ENCODE measurements at regions not wholly inside any gene's neighbourhood (a gene's known extent, or its start where the extent isn't known, plus 50 kb on each side); places are given as distances from the start of the nearest gene placed in this dataset.
A peak's percentile ranks its signal among the peaks of the same experiment; 100 is the strongest.

DNA sequence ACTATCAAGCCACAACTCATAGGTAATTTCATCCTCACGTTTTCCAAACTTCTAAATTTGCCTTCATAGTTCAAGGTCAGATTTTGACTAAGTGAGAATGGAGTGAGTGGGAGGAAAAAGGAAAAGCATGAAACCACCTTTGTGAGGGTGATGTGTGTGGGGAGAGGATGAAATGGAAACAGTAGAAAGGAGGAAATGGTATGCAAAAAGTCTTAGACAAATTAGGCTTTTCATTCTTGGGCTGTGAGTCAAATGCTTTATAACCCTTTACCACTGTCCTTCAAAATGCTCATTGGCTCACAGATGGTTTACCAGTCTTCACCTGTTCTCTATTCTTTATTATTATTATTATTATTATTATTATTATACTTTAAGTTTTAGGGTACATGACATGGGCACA, 127.2 kb downstream of the RAP2A start:
- FAIRE-seq, result no peak
- no peak for DNase-seq (ENCODE audit: low spot score)

DNA sequence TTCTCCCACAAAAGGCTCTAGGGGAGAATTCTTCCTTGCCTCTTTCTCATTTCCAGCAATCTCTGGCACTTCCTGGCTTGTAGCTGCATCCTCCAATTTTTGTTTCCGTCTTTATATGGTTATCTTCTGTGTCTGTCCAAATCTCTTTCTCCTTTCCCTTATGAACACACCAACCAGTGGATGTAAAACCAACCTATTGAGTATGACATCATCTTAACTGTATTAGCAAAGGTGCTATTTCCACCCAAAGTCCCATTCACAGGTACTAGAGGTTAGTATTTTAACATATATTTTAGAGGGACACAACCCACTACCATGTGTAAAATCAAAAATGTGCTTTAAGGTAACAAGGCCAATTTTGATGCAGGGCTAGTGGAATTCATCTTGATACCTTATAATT, 129.0 kb downstream of the RAP2A start:
- FAIRE-seq, result no peak
- no peak for DNase-seq (ENCODE audit: low spot score)

DNA sequence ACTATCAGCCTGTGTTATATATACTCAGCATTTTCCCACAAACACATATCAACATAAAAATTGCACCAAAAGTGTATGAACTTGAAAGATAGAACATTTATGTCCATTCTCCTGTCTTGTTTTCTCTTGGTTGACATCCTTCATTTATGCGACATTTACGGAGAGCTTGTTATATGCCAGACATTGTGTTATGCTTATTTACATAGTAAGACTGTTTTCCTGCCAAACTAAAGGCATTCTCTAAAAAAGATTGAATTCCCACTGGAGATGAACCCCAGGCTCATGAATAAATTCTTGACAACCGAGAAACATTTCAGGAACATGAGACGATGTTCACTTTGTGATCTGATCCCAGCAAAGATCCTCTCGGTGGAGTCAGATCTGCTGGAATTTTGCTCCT, 131.0 kb downstream of the RAP2A start:
- DNase-seq (ENCODE audit: low spot score) (no peak), FAIRE-seq (no peak)

DNA sequence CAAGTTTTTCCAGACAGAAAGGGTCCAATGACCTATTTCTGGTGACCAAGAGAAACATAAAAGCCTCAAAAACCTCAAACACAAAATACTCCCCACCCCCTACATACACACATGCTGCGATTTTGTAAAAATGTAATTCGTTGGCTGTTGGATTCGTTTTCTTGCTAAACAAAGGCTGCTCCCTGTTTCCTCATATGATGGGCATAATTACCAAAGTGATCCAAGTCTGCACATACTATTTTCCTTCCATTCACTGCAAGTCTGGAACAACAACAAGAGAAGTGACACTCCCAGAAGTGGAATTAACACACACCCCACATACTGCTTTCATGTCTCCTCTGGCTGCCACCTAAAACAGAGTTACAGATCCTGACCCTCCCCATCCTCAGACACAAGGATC, 131.9 kb downstream of the RAP2A start:
- FAIRE-seq (no peak), DNase-seq (ENCODE audit: low spot score) (no peak)

DNA sequence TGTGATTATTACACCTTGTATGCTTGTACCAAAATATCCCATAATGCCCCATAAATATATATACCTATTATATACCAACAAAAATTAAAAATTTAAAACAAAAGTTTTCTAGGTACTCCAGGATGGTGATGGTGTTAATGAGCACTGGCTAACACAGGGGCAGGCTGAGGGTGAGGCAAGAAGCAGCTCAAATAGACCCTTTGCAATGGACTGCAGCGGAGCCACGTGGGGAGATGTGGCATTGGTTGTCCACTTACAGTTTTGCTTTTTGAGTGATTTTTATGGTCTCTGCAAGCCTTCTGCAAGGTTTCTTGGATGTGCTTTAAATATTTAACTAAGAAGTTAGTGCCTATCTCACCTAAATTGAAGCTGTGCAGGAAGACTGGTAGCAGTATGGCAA, 132.9 kb downstream of the RAP2A start:
- no peak for FAIRE-seq

DNA sequence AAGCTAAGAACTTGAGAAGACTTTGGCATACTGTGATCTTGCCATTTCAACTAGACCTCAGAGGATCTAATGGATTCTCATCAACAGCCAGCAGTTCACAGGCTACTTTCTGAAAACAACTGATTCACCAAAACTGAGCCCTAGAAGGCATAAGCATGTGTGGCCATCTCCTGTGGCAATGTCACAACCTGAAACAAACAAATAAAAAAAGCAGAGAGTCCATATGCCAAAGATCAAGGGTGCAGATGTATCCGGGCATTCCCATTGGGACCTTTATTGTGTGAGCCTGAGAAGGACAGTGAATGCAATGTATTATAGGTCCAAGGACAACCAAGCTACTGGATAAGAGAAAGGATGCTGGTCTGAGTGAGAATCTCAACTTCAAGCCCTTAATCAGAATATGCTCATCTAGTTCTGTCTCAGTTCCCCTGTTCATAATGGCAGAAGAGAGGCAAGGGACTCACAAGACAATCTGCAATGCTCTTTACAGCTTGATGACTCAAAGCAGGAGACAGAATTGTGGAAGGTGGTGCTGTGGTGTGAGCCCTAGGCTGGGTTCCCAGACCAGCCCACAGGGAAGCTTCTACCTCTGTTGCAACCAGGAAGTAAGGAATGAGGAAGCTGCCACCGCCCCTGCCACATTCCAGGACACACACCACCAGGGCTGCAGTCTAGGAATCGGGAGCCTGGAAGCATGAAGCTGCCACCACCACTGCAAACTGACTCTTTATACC, 133.7 kb downstream of the RAP2A start:
- DNase-seq (ENCODE audit: low spot score) (peak; percentile 3), FAIRE-seq (no peak)

More for the DNA sequence above, 132.9 kb downstream of the RAP2A start:
- DNase-seq (ENCODE audit: low spot score), result no peak

DNA sequence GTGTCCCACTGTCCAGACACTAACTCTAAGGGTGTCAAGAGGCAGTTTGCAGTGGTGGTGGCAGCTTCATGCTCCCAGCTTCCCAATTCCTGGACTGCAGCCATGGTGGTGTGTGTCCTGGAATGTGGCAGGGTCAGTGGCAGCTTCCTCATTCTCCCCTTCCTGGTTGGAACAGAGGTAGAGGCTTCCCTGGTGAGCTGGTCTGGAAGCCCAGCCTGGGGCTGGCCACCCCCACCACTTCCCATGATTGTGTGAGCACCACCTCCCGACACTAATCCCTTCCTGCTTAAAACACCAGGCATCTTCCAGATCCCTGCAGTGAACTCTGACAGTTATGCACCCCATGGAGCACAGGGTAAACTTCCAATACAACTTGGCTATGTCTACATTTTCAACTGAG, 134.9 kb downstream of the RAP2A start:
- FAIRE-seq (no peak), DNase-seq (ENCODE audit: low spot score) (no peak)

DNA sequence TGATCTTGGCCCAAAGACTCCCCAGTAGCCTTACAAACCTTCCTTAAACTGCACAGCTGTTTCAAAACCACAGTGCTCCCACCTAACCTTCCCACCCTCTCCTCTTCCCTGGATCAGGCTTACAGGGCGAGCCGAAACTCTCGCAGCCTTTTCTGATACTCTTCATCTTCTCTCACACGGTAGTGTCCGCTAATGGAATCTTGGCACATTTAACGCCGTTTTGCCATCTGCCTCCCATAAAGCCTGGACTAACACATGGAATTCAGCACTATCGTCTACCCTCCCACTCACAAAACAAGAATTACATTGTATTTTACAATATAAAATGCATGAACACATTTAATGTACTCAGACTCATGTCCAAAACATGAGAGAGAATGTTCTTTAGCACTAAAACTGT, 135.9 kb downstream of the RAP2A start:
- DNase-seq (ENCODE audit: low spot score) (no peak), FAIRE-seq (no peak)

DNA sequence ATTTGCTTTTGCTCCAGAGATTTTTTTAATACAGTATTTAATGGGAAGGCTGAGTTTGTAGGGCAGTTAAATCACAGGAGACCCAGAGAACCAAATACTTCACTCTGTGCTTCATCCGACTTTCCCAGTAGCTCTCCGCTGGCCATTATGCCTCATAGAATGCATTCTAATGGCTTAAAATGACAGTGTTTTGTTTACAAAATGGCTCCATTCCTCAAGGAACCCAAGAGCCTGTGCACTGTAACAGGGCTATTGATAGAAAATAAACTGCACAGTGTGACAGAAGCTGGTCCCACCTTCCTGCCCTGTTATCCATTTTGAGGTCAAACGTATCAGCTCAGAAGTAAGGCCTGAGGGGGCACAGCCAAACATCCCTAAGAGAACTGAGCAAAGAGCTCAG, 136.5 kb downstream of the RAP2A start:
- DNase-seq (ENCODE audit: low spot score), result no peak
- no peak for FAIRE-seq

DNA sequence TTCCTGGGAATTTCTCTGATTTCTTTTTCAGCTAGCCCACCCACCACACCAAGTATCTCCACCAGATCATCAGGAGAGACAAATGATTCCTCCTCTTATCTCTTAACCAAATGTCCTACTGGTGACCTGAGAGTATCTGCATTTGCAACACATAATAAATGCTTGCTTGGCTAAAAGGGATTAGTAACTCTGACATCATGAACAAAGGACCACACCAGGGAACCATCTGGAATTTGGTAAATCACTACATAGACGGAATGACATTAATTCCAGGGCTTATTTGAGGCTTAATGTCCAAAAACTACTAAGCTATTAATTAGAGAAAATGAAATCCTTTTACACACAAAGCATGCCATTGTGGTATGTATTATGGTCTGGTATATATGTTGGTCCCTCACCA, 139.0 kb downstream of the RAP2A start:
- FAIRE-seq (no peak), DNase-seq (ENCODE audit: low spot score) (no peak)

DNA sequence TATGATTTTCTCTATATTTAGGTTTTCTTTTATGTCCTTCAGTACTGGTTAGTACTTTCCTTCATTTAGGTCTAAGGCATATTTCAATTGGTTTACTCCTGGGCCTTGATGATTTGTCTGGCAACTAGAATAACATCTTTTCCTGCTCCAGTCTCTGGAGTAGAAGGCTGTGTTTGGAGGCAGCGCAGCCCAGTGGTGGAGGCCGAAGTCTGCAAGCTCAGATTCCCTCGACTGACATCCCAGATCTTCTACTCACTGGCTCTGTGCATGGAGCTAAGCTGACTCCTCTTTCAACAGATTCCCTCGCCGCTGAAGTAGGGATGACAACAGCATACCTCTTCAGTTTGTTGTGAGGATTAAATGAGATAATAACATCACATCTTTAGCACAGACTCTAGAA, 141.0 kb downstream of the RAP2A start:
- DNase-seq (ENCODE audit: low spot score) (no peak), FAIRE-seq (no peak)

DNA sequence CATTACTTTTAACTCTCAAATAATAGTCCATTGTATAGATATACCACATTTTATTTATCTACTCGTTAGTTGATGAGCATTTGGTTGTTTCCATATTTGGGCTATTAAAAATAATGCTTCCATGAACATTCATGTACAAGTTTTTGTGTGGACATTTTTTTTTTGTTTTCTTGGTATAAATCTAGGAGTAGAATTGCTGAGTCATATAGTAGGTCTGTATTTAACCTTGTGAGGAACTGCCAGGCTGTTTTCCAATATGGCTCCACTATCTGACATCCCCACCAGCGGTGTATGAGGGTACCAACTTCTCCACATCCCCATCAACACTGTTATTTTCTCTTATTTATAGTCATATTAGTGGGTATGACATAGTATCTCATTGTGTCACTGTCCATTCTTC, 143.1 kb downstream of the RAP2A start:
- no peak for FAIRE-seq
- no peak for DNase-seq (ENCODE audit: low spot score)

DNA sequence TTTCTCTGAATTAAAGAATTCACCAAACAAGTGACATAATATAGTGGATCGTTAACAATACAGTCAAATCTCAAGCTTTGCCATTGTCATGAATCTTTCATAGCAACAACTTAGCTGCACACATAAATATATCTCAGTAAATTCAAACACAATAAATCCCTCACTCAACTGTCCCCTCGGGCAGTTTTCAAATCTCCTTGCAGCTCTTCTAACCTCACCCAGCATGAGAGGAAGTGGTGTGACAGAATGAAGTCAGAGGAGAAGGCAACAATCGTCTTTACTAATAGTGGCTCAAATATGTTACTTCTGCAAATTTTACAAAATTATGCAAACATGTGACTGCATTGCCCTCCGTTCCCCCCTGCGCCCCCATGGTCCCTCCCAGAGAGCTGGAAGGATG, 148.2 kb downstream of the RAP2A start:
- DNase-seq (ENCODE audit: low spot score), result no peak
- no peak for FAIRE-seq

DNA sequence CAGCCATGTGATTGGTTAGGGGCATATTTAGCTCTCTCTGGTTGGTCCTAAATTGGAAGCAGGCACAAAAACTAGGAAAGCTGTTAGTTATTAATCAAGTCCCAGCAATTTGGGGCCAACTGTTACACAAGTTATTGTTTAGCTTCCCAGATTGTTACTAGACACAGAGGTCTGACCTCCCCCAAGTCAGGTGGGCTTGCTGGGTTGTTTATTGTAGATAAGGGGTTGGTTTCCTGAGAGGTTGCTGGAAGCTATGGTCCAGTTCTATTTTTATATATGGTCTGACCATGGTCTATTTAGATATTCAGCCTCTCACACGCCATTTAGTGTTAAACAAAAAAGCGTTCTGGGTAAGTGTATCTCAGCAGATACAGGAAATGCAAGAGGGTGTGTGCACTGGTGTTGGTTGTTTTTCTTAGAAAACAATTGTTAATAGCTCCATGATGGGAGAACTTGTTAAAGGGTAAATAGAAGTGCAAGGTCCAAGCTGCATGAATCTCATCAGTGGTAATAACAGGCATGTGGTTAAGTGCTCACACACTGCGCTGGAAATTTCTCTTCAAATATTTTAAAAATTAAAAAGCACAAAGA, 150.0 kb downstream of the RAP2A start:
- FAIRE-seq (no peak), DNase-seq (ENCODE audit: low spot score) (no peak)

DNA sequence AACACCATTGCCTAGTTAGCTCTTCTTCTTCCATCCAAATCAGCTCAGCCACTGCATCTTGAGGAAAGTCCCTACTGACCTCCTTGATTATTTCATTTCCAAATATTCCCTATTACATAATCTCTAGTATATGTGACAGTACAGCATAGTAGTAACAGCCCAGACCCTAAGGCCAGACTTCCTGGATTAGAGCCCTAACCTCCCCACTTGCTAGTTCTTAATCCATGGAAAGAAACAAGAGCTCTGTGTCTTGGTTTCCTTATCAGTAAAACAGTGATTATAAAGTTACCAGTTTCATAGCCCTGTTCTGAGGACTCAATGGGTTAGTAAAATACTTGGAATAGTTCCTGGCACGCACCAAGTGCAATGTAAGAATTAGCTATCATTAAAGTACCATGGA, 153.0 kb downstream of the RAP2A start:
- FAIRE-seq (no peak), DNase-seq (ENCODE audit: low spot score) (no peak)

DNA sequence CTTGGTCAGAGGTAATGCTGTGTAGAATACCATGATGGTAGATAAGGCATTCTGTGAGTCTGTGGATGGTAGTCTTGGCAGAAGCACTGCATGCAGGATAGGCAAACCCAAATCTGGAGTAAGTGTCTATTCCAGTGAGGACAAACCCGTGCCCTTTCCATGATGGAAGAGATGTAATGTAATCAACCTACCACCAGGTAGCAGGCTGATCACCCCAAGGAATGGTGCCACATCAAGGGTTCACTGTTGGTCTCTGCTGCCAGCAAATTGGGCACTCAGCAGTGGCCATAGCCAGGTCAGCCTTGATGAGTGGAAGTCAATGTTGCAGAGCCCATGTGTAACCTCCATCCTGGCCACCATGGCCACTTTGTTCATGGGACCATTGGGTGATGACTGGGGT, 155.0 kb downstream of the RAP2A start:
- DNase-seq (ENCODE audit: low spot score) (no peak), FAIRE-seq (no peak)

DNA sequence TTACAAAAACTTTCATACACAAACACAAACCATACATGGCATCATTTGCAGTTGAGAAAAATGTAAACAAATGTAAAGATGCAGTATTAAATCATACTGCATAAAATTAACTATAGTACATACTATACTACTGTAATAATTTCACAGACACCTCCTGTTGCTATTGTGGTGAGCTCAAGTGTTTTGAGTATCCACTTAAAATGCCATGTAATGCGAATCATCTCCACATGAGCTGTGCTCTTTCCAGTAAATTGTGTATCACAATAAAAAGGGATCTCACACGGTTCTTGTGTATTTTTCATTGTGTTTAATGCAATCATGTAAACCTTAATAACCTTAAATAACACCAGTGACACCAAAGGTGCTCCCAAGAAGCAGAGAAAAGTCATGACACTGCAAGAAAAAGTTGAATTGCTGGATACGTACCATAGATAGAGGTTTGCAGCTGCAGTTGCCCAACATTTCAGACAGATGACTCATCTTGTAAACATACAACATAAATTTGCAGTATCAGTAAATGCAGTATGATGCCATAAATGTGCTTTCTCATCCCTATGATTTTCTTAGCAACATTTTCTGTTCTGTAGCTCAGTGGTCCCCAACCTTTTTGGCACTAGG, 166.6 kb downstream of the RAP2A start:
- FAIRE-seq, result no peak

DNA sequence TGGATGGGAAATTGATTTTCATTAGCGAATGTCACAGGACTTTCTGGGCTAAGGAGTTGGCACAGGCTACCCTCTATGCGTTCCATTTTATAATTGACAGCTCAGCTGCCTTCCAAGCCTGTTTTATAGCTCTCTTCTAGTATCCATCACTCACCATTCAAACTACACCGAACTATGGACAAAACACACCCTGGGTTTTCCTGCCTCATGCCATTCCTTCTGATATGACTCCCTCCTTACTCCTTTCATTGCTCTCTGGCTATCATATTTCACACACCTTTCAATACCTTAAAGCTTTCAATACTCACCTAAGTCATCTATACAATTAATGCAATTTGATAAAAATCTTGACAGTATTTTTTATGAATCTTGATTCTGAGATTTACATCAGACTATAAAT, 181.3 kb downstream of the RAP2A start:
- FAIRE-seq (no peak), DNase-seq (ENCODE audit: low spot score) (no peak)

More for the DNA sequence above, 166.6 kb downstream of the RAP2A start:
- DNase-seq (ENCODE audit: low spot score), result no peak

DNA sequence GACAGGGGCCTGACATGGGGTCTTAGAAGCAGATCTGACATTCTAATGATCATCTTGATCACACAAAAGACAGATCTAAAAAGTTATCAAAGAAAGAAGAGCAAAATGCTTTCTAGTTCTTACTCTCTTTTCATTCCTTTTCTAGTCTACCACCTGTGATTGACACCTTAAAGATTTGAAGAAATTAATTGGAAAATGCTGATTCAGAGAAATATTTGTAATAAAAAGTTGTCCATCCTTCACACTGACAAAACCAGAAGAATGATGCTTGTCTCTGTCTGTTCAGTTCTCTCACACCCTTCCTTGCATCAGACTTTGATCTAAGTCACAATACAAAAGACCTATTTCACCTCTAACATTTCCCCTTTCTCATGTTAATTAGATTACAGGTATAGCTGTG, 182.4 kb downstream of the RAP2A start:
- DNase-seq (ENCODE audit: low spot score), result no peak
- no peak for FAIRE-seq

DNA sequence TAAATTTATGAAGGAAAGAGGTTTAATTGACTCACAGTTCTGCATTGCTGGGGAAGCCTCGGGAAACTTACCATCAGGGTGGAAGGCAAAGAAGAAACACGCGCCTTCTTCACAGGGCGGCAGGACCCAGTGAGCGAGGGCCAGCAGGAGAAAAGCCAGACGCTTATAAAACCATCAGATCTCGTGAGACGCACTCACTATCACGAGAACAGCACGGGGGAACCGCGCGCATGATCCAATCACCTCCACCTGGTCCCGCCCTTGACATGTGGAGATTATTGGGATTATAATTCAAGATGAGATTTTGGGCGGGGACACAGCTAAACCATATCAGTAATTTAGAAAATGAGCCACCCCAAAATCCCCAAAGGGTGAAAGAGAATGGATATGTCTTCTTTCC, 187.1 kb downstream of the RAP2A start:
- no peak for DNase-seq (ENCODE audit: low spot score)
- no peak for FAIRE-seq

DNA sequence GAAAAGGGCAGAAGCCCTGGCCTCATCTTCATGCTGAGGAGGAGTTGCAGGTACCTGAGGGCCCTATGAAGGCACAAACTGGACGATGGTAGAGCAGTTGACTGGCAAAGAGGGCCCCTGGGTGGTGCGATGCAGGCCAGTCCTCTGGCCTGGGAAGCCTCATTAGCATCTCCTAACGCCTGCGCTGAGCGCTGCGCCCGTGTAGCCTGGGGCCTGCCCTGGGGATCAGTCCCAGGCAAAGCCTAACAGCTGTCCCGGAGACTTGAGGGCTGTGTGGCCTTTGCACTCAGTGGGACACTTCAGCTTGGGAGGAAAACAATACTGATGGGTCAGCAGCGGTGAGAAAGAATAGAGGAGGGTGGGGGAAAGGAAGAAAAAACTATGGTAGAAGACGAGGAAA, 187.7 kb downstream of the RAP2A start:
- FAIRE-seq (no peak), DNase-seq (ENCODE audit: low spot score) (no peak)

DNA sequence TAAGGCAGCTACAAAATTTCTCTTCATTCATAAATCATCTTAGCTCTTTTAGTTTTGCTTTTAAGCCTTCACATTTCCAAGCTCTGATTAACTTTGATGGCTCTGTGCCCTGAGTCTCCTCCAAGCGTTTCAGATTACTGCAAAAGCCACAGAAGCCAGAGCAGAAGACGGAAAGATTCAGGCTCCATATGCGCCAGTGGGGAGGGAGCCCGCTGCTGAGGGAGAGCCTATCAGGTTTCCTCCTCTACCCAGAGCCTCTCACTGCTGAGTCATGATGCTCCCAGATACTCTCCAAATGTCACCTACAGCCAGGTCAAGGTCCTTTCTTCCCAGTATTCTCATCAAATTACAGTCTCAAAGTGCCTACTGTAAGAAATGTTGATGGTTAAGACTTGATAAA, 193.6 kb downstream of the RAP2A start:
- FAIRE-seq (no peak), DNase-seq (ENCODE audit: low spot score) (no peak)

DNA sequence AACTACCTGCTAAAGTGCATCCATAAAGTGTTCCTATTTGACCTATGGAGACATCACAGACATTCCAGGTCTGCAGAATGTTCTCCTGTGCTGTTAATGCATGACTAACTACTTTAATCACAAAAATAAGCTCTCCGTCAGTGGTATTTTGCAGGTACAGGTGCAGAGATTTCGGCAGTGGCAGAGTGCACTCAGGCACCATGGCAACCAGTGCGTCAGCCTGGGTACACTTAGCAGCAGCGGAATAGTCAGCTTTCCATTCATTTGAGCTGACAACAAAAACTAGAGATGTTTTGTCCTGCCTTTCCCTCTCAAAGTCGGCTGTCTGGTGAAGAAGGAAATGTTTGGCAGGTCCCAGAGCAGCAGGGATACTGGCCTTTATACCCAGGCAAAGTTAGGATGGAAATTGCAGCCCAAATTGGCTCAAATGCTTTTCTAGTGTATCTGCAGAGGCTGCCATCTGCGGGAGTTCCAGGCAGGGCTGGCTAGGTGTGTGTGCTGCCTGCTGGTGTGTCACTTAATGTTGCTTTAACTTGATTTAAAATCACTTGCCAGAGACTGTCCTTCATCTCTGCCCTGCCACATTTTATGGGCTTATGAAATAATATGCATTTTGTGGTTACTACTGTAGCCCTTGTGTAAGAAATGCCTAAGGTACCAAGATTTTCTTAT, 195.8 kb downstream of the RAP2A start:
- no peak for DNase-seq (ENCODE audit: low spot score)
- no peak for FAIRE-seq
